ENCODE measurements at regions not wholly inside any gene's neighbourhood (a gene's known extent, or its start where the extent isn't known, plus 50 kb on each side); places are given as distances from the start of the nearest gene placed in this dataset.

GRCh38 chr14:83940253-83940652 lies 1589.7 kb upstream of the FLRT2 start:
- H3K79me2 ChIP-seq (ENCODE audit: insufficient read depth, low read length): no peaks in the 10 kb centered on the region
- H3K9me2 ChIP-seq (ENCODE audit: low read depth, low read length): no peaks in the 10 kb centered on the region
- no peak overlapping the region for H3K4me3 ChIP-seq (ENCODE audit: low read depth, low read length, poor library complexity, severe bottlenecking)
- no peak overlapping the region for H3K4me2 ChIP-seq (ENCODE audit: low read length)
- no peak overlapping the region for H3K27ac ChIP-seq (ENCODE audit: low read depth, low read length, poor library complexity, severe bottlenecking)
- H3K27me3 ChIP-seq (ENCODE audit: insufficient read depth, low read length): no peaks in the 10 kb centered on the region
- no peak overlapping the region for H3K9ac ChIP-seq (ENCODE audit: low read length)
- H2AFZ ChIP-seq (ENCODE audit: low read length): no peak overlapping the region
- H3F3A ChIP-seq (ENCODE audit: insufficient read depth, low read length): no peaks in the 10 kb centered on the region
- TF ChIP-seq CTCF (IDR thresholded peaks at IDR 0.05; ENCODE audit: low read length) (no peak), EZH2 (IDR thresholded peaks at IDR 0.05; ENCODE audit: borderline replicate concordance, low read length) (no peak)
- no peaks in the 10 kb centered on the region for H3K9me3 ChIP-seq (ENCODE audit: low read length)
- no peaks in the 10 kb centered on the region for H3K4me1 ChIP-seq (ENCODE audit: insufficient read depth, low read length, severe bottlenecking)
- H4K20me1 ChIP-seq (ENCODE audit: insufficient read depth, low read length): no peaks in the 10 kb centered on the region
- H3K36me3 ChIP-seq (ENCODE audit: insufficient read depth, low read length): no peaks in the 10 kb centered on the region

- Histone ChIP-seq H3K79me2 (ENCODE audit: insufficient read depth, low read length) (no peaks in the 10 kb centered on the region), H3K4me3 (ENCODE audit: low read depth, low read length, poor library complexity, severe bottlenecking) (no peak overlapping the region), H3K9me3 (ENCODE audit: low read length) (no peaks in the 10 kb centered on the region), H3K27ac (ENCODE audit: low read depth, low read length, poor library complexity, severe bottlenecking) (no peak overlapping the region), H3F3A (ENCODE audit: insufficient read depth, low read length) (no peaks in the 10 kb centered on the region), H3K9me2 (ENCODE audit: low read depth, low read length) (no peaks in the 10 kb centered on the region), H3K9ac (ENCODE audit: low read length) (no peak overlapping the region), H3K4me1 (ENCODE audit: insufficient read depth, low read length, severe bottlenecking) (no peaks in the 10 kb centered on the region), H3K4me2 (ENCODE audit: low read length) (no peak overlapping the region), H3K36me3 (ENCODE audit: insufficient read depth, low read length) (no peaks in the 10 kb centered on the region), H2AFZ (ENCODE audit: low read length) (no peak overlapping the region), H3K27me3 (ENCODE audit: insufficient read depth, low read length) (no peaks in the 10 kb centered on the region), H4K20me1 (ENCODE audit: insufficient read depth, low read length) (no peaks in the 10 kb centered on the region)
- TF ChIP-seq CTCF (IDR thresholded peaks at IDR 0.05; ENCODE audit: low read length) (no peak), EZH2 (IDR thresholded peaks at IDR 0.05; ENCODE audit: borderline replicate concordance, low read length) (no peak)
Observed at GRCh38 chr14:83958359-83958758, 1571.6 kb upstream of the FLRT2 start.

- TF ChIP-seq CTCF (IDR thresholded peaks at IDR 0.05; ENCODE audit: low read length) (no peak), EZH2 (IDR thresholded peaks at IDR 0.05; ENCODE audit: borderline replicate concordance, low read length) (no peak)
- Histone ChIP-seq H3K4me1 (ENCODE audit: insufficient read depth, low read length, severe bottlenecking) (no peaks in the 10 kb centered on the region), H3F3A (ENCODE audit: insufficient read depth, low read length) (no peaks in the 10 kb centered on the region), H3K9ac (ENCODE audit: low read length) (no peak overlapping the region), H4K20me1 (ENCODE audit: insufficient read depth, low read length) (no peaks in the 10 kb centered on the region), H3K79me2 (ENCODE audit: insufficient read depth, low read length) (no peaks in the 10 kb centered on the region), H3K9me3 (ENCODE audit: low read length) (no peaks in the 10 kb centered on the region), H2AFZ (ENCODE audit: low read length) (no peak overlapping the region), H3K9me2 (ENCODE audit: low read depth, low read length) (no peaks in the 10 kb centered on the region), H3K4me3 (ENCODE audit: low read depth, low read length, poor library complexity, severe bottlenecking) (no peak overlapping the region), H3K36me3 (ENCODE audit: insufficient read depth, low read length) (no peaks in the 10 kb centered on the region), H3K27ac (ENCODE audit: low read depth, low read length, poor library complexity, severe bottlenecking) (no peak overlapping the region), H3K27me3 (ENCODE audit: insufficient read depth, low read length) (no peaks in the 10 kb centered on the region), H3K4me2 (ENCODE audit: low read length) (no peak overlapping the region)
Observed at GRCh38 chr14:83960832-83961512, 1569.0 kb upstream of the FLRT2 start.
